Tibial artery (tissue), 4 donors: ENCODE measurements at regions not wholly inside any gene's neighbourhood (a gene's known extent, or its start where the extent isn't known, plus 50 kb on each side); places are given as distances from the start of the nearest gene placed in this dataset.

Source experiments
- DNase-seq, 2 donors: peaks; one replicate each; pipeline ENCODE4 v3.0.0-alpha.2; 2019
- H3K27ac ChIP-seq, 2 donors: fragments of 200-600 bp; sonication (generic) in 1 of 2; 1 replicate in 1 of 2; 2 replicates in 1 of 2; pipeline ENCODE4 v1.5.1; 2018 to 2019; ENCODE audit warnings: mild to moderate bottlenecking in 1 of 2
- H3K27me3 ChIP-seq, 2 donors: fragments of 200-600 bp; sonication (generic) in 1 of 2; one replicate each; pipeline versions ENCODE4 v1.5.1 to v1.6.0; 2016 to 2019
- H3K36me3 ChIP-seq, 3 donors: fragments of 200-600 bp; sonication (generic) in 2 of 3; one replicate each; pipeline ENCODE4 v1.5.1; 2016 to 2019; ENCODE audit warnings: mild to moderate bottlenecking in 2 of 3
- H3K4me1 ChIP-seq, 4 donors: fragments of 200-600 bp; sonication (generic) in 2 of 4; 1 replicate in 3 of 4; 2 replicates in 1 of 4; pipeline ENCODE4 v1.5.1; 2016 to 2019
- H3K4me3 ChIP-seq, 2 donors: fragments of 200-600 bp; sonication (generic) in 1 of 2; 1 replicate in 1 of 2; 2 replicates in 1 of 2; pipeline ENCODE4 v1.5.1; 2018 to 2019; ENCODE audit warnings: mild to moderate bottlenecking in 2 of 2
- H3K9me3 ChIP-seq, 3 donors: fragments of 200-600 bp; sonication (generic) in 1 of 3; one replicate each; pipeline ENCODE4 v1.5.1; 2016 to 2019
- intact Hi-C: fragments of 100-400 bp; cut with DNase I; formaldehyde crosslinking; loops from one replicate; pipeline ENCODE4 v1.15.0; 2023; ENCODE audit warnings: low total_unique reads
- TF ChIP-seq, protein P1 (sequence below), 2 experiments: fragments of 200-600 bp in 1 of 2; fragments of 450-650 bp in 1 of 2; IDR thresholded peaks; one replicate each; pipeline ENCODE4 v1.5.1; 2017 to 2019; ENCODE audit warnings: antibody characterized with exemption in 2 of 2, mild to moderate bottlenecking in 1 of 2, moderate library complexity in 1 of 2

DNA sequence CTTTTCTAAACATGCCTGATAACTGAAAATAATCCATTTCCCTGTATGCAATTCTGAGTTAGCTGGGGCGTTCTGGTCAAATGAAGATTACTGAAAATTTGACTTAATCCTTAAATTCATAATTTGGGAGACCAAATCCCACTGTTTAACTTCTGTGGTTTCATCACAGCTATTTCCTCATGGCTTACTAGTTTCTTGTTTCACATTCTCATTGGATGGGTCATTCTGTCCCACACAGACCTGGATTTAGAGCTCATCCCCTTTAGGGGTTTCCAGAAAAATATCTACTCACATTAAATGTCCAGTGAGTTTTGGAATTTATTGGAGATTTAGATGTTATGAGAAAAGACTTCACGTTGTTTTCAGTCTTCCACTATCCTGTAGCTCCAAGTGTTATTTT is 709.3 kb upstream of the KLHL1 start:
- DNase-seq, result no peak
- TF ChIP-seq, protein P1, sequence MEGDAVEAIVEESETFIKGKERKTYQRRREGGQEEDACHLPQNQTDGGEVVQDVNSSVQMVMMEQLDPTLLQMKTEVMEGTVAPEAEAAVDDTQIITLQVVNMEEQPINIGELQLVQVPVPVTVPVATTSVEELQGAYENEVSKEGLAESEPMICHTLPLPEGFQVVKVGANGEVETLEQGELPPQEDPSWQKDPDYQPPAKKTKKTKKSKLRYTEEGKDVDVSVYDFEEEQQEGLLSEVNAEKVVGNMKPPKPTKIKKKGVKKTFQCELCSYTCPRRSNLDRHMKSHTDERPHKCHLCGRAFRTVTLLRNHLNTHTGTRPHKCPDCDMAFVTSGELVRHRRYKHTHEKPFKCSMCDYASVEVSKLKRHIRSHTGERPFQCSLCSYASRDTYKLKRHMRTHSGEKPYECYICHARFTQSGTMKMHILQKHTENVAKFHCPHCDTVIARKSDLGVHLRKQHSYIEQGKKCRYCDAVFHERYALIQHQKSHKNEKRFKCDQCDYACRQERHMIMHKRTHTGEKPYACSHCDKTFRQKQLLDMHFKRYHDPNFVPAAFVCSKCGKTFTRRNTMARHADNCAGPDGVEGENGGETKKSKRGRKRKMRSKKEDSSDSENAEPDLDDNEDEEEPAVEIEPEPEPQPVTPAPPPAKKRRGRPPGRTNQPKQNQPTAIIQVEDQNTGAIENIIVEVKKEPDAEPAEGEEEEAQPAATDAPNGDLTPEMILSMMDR (IDR thresholded peaks at IDR 0.05), result no peak
- H3K9me3 ChIP-seq, result no peaks in the 10 kb centered on the region
- intact Hi-C loops, result no loop called here
- H3K27ac ChIP-seq, result no peak overlapping the region
- no peaks in the 10 kb centered on the region for H3K36me3 ChIP-seq
- no peak overlapping the region for H3K4me3 ChIP-seq
- H3K4me1 ChIP-seq, result no peaks in the 10 kb centered on the region
- H3K27me3 ChIP-seq, result no peaks in the 10 kb centered on the region

DNA sequence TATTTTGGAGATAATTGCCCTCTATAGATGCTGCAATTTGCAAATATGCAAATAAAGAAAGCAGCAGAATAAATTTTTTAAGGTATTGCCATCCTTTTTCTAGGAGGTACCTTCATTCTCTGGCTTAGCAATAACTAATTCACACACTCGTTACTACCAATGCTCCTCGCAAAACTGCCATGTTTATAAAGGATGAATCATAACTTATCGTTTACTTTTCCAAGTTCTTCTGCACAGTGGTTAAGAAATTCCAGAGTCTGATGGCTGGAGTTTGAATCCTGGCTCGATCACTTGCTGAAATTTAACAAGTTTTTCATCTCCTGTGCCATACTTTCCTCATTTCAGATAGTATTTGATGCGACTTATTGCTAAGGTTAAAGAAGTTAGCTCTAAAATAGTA is 708.6 kb upstream of the KLHL1 start:
- H3K27me3 ChIP-seq, result no peaks in the 10 kb centered on the region
- no peaks in the 10 kb centered on the region for H3K4me1 ChIP-seq
- H3K36me3 ChIP-seq, result no peaks in the 10 kb centered on the region
- H3K4me3 ChIP-seq, result no peak overlapping the region
- H3K9me3 ChIP-seq, result no peaks in the 10 kb centered on the region
- H3K27ac ChIP-seq, result no peak overlapping the region
- TF ChIP-seq, protein P1 (IDR thresholded peaks at IDR 0.05), result no peak
- DNase-seq, result no peak
- intact Hi-C loops, result no loop called here

DNA sequence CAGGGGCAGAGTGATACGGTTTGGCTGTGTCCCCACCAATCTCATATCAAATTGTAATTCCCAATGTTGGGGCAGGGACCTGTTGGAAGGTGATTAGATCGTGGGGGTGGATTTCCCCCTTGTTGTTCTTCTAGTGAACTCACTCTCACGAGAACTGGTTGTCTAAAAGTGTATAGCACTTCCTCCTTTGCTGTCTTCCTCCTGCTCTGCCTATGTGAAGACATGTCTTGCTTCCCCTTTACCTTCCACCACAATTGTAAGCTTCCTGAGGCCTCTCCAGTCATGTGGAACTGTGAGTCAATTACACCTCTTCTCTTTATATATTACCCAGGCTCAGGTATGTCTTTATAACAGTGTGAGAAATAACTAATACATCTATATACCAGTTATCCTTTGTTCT is 706.4 kb upstream of the KLHL1 start:
- no peaks in the 10 kb centered on the region for H3K4me1 ChIP-seq
- H3K27ac ChIP-seq, result no peak overlapping the region
- intact Hi-C loops, result no loop called here
- H3K36me3 ChIP-seq, result no peaks in the 10 kb centered on the region
- H3K4me3 ChIP-seq, result no peak overlapping the region
- no peak for DNase-seq
- H3K27me3 ChIP-seq, result no peaks in the 10 kb centered on the region
- H3K9me3 ChIP-seq, result no peaks in the 10 kb centered on the region
- TF ChIP-seq, protein P1 (IDR thresholded peaks at IDR 0.05), result no peak

DNA sequence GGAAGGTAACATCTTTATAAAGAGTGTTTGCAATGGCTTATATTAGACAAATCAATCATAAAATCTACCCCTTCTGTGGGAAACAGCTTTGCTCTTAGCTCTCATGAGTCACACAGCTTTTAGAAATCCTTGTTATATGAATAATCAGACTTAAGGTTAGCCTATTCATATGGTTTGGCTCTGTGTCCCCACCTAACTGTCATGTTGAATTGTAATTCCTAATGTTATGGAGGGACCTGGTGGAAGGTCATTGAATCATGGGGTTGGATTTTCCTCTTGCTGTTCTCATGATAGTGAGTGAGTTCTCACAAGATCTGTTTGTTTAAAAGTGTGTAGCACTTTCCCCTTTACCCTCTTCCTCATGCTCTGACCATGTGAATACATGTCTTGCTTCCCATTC is 704.2 kb upstream of the KLHL1 start:
- Histone ChIP-seq H3K4me1 (no peaks in the 10 kb centered on the region), H3K36me3 (no peaks in the 10 kb centered on the region), H3K9me3 (no peaks in the 10 kb centered on the region), H3K27me3 (no peaks in the 10 kb centered on the region), H3K4me3 (no peak overlapping the region), H3K27ac (no peak overlapping the region)
- TF ChIP-seq, protein P1 (IDR thresholded peaks at IDR 0.05), result no peak
- intact Hi-C loops, result no loop called here
- DNase-seq, result no peak

DNA sequence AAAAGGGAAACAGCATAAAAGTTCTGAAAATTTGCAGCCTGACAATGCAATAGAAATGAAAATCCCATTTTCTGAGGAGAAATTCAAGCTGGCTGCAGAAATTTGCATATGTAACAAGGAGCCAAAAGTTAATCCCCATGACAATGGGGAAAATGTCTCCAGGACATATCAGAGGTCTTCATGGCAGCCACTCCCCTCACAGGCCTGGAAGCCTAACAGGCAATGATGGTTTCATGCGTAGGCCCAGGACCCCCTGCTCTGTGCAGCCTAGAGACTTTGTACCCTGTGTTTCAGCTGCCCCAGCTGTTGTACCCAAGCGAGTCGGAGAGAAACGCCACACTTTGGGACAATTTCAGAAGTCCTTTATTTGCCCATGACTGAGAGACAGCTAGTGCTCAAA is 701.3 kb upstream of the KLHL1 start:
- Histone ChIP-seq H3K9me3 (no peaks in the 10 kb centered on the region), H3K36me3 (no peaks in the 10 kb centered on the region), H3K4me1 (no peaks in the 10 kb centered on the region), H3K4me3 (no peak overlapping the region), H3K27me3 (no peaks in the 10 kb centered on the region), H3K27ac (no peak overlapping the region)
- TF ChIP-seq, protein P1 (IDR thresholded peaks at IDR 0.05), result no peak
- DNase-seq, result no peak
- intact Hi-C loops, result no loop called here

DNA sequence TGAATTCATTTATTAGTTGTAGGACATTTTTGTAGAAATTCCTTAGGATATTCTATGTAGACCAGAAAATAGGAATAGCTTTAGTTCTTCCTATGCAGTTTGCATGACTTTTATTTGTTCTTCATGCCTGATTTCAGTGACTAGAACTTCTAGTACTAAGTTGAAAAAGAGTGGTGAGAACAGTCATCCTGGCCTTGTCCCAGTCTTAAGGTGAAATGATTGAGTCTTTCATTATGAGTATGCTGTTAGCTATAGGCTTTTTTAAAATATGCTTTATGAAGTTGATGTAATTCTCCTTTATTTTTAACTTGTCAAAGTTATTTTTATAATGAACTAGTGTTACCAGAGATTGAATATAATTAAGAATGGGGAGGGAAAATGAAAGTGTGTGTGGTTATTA is 690.1 kb upstream of the KLHL1 start:
- Histone ChIP-seq H3K27me3 (no peaks in the 10 kb centered on the region), H3K9me3 (no peaks in the 10 kb centered on the region), H3K36me3 (no peaks in the 10 kb centered on the region), H3K4me1 (no peaks in the 10 kb centered on the region), H3K27ac (no peak overlapping the region), H3K4me3 (no peak overlapping the region)
- intact Hi-C loops, result no loop called here
- TF ChIP-seq, protein P1 (IDR thresholded peaks at IDR 0.05), result no peak
- DNase-seq, result no peak
